GM18907 (cell line): ENCODE measurements at regions not wholly inside any gene's neighbourhood (a gene's known extent, or its start where the extent isn't known, plus 50 kb on each side); places are given as distances from the start of the nearest gene placed in this dataset.
"Not testable (repeated sequence)": the region's sequence is repeated elsewhere in the genome, so short reads cannot be mapped to it uniquely, and the experiment has no call there.

ENCODE experiments used
- ATAC-seq: cut with Tn5 transposase; IDR thresholded peaks from one replicate; pipeline ENCODE4 v1.9.1; 2021; ENCODE audit warnings: mild to moderate bottlenecking, moderate library complexity; ENCODE audit not compliant: unreplicated experiment

GRCh38 chr22:25482868-25483639 lies 81.4 kb upstream of the GRK3 start:
- no peak for ATAC-seq

GRCh38 chr22:25483931-25484330 lies 80.5 kb upstream of the GRK3 start:
- ATAC-seq: no peak

GRCh38 chr22:25484521-25485315 lies 79.8 kb upstream of the GRK3 start:
- no peak for ATAC-seq

GRCh38 chr22:25485626-25486545 lies 78.6 kb upstream of the GRK3 start:
- ATAC-seq: peak; percentile 77

GRCh38 chr22:25487508-25487907 lies 77.0 kb upstream of the GRK3 start:
- ATAC-seq: no peak

DNA sequence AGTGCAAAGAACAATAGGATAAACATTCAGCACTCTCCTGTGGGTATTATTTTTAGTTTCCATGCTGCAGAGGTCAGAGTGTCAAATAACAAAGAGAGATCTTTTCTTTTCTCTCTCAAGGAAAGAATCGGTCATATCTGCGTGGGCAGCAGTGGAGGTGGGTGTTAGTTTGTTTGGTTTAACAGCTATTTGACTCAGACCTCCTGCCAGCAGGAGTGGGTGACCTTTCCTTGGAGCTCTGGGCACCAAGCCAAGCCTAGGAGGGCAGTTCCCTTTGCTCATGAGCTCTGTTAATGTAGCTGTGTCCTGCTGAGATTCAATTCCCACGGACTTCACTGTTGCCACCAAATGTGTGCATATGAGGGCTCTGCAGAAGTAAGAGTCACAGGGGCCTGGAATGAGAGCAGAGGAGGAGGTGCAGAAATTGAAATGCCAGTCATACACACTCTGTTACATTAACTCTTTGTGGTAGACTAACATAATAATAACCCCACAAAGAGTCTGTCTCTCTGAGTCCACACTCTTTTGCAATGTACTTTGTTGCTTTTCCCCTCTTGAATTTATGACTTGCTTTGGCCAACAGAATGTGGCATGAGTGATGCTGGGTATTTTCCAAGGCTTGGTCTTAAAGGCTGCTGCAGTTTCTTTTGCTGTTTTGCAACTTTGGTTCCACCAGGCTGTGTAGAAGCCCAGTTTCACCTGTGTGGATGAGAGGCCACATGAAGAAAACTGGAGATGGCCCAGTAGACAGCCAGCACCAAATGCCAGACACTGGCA lies 76.0 kb upstream of the GRK3 start:
- no peak for ATAC-seq

- ATAC-seq: no peak
Measured at GRCh38 chr22:25489947-25490346, 74.5 kb upstream of the GRK3 start.

GRCh38 chr22:25490896-25491295 lies 73.6 kb upstream of the GRK3 start:
- ATAC-seq: no peak

DNA sequence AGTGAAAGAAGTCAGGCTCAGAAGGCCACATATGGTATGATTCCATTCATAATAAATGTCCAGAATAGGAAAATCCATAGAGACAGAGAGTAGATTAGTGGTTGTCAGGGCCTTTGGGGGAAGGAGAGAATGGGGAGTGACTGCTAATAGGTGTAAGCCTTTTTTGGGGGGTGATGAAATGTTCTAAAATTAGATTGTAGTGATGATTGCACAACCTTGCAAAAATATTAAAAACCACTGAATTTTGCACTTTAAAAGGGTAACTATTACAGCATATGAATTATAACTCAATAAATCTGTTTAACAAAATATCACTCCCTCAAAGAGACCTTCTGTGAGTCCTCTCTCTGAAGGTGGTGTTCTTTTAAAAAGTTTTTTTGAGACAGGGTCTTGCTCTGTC lies 72.3 kb upstream of the GRK3 start:
- ATAC-seq: no peak

GRCh38 chr22:25492841-25493734 lies 71.4 kb upstream of the GRK3 start:
- no peak for ATAC-seq

DNA sequence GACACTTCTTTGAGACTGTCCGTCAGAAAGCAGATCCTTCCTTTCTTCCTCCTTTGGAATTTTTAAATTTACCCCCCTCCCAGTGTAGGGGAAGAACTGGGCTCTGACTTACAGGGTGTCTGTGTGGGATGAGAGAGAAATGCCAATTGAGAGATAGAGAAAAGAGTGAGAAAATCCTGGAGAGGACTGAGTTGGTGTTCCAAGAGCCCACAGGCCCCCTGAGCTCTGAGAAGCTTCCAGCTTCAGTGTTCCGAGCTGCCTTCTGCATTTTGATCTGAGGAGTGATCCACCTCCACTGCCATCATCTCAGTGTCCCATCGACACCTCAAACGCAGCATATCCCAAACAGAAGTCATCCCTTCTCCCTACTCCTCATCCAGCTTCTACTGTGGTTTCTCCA lies 70.7 kb upstream of the GRK3 start:
- no peak for ATAC-seq

DNA sequence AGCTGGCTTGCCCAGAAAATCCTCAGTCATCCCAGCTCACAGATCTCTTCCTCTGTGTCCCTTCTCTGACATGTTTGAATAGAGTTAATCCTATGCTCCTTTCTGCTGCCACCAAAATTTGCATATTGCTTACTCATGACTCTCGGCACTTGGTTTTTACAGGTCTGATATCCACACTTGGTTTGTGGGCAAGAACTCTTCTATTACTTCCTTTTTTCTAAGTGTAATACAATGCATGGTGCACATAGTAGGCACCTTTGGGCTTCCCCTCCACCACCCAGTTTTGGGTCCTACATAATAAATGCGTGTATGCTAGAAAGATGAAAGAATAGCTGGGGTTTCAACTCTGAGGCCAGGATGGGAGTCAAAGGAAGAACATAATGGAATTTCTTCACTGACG lies 69.7 kb upstream of the GRK3 start:
- peak; percentile 63 for ATAC-seq

GRCh38 chr22:25495285-25495684 lies 69.2 kb upstream of the GRK3 start:
- ATAC-seq: no peak

DNA sequence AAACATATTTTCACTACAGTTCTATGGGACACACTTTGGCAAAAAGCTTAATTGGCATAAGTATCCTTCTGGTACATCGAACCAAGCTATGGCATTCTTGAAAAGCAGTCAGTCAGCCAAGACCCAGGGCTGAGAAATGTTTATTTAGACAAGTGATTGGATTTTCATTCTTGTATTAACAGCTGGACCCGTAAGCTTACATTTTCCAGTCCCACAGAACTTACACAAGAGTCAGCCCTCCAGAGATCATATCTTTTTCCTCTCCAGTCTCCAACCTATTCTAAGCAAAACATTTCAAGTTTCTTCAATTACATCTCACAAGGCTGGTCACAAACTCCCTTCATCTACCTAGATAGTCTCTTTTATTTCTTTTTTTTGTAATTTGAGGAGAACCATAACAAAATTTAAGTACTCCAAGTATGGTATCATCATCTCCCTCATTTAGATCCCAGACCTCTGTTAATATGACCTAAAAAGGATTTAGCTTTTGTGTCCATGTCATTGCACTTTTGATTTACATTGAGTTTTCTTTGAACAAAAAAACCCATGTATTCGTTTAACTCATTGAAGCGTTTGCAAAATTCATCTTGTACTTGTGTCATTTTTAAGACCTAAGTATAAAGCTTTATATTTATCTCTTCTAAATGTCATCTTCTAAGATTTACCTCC lies 67.9 kb upstream of the GRK3 start:
- no peak for ATAC-seq

DNA sequence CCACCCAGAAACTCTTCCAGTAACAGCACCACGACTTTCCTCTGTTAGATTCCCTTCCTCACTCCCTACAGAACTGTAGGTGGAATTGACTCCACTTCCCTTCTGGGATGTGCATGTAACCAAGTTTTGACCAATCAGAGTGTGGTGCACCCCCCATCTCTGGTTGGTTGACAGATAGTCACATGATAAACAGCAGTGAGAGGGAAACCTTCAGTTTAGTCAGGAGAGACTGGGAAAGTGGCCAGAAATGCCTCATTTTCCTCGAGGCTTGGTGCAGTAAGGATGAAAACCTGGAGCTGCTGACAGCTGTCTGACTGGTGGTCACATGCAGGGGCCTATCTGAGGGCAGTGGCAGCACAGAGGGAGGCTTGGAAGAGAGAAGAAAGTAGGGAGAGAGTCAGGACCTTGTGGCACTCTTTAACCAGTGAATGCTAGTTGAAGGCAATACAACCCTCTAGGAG lies 67.3 kb upstream of the GRK3 start:
- ATAC-seq: no peak

- ATAC-seq: no peak
Measured at GRCh38 chr22:25497716-25498115, 66.8 kb upstream of the GRK3 start.

DNA sequence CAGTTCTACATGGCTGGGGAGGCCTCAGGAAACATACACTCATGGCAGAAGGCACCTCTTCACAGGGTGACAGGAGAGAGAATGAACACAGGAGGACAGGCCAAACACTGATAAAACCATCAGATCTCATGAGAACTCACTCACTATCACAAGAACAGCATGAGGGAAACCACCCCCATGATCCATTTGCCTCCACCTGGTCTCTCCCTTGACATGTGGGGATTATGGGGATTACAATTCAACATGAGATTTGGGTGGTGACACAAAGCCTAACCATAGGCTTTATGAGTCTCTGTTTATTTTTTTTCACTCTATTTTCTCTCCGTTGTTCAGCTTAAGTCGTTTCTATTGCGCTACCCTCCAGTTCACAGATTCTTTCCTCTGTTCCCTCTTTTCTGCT lies 63.8 kb upstream of the GRK3 start:
- ATAC-seq: not testable (repeated sequence)

GRCh38 chr22:25504017-25504416 lies 60.5 kb upstream of the GRK3 start:
- not testable (repeated sequence) for ATAC-seq

DNA sequence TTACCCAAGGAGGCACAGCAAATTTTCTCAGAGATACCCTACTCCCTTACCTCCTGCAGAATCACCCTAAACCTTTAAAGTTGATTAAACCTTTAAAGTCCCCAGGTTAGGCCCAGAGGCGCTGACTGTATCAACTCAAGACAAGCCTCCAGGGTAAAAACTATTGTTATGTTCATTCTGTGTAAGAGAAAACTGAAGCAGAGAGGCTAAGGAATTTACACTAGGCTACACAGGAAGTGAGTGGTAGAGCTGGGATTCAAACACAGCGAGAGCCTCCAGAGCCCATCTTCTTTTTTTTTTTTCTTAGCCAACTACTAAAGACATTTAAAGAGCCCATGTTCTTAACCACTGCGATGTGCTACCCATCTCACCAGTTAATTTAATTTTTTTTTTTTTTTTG lies 56.3 kb upstream of the GRK3 start:
- ATAC-seq: no peak
